IMR-90 (cell line): ENCODE measurements at regions not wholly inside any gene's neighbourhood (a gene's known extent, or its start where the extent isn't known, plus 50 kb on each side); places are given as distances from the start of the nearest gene placed in this dataset.
"Not testable (repeated sequence)": the region's sequence is repeated elsewhere in the genome, so short reads cannot be mapped to it uniquely, and the experiment has no call there.

ENCODE experiments used
- ATAC-seq: fragments of 200-7000 bp; cut with Tn5 transposase; 2 replicates; pipeline ENCODE4 v1.9.1; 2020; ENCODE audit warnings: low read depth, mild to moderate bottlenecking, moderate library complexity
- BruUV-seq: library from RNA; stranded (reverse); fragments of 400-500 nt; replicated peaks from 2 replicates; lab custom pipeline; 2021; lab: Mats Ljungman, UMichigan
- CTCF ChIA-PET: fragments of 300-600 bp; formaldehyde crosslinking; extraction: SDS; loops from one replicate; lab custom pipeline; 2021; ENCODE audit warnings: antibody characterized with exemption; lab: Yijun Ruan, JAX
- POLR2A ChIA-PET: fragments of 300-600 bp; sonication (Branson Sonifier 250); formaldehyde crosslinking; loops from one replicate; lab custom pipeline; 2022; ENCODE audit warnings: antibody characterized with exemption; ENCODE audit not compliant: unreplicated experiment; lab: Charles Lee
- DNase-seq: peaks from one replicate; pipeline ENCODE4 v3.0.0; 2013
- H2AFZ ChIP-seq: replicated peaks from 2 replicates; pipeline ENCODE3; 2013; ENCODE audit warnings: low read length, mild to moderate bottlenecking; ENCODE audit not compliant: poor library complexity
- H2AK5ac ChIP-seq: 2 replicates; pipeline ENCODE4 v1.6.1; 2013; ENCODE audit warnings: low read depth, low read length, inconsistent platforms
- H2AK9ac ChIP-seq: replicated peaks from 2 replicates; pipeline ENCODE3; 2013; ENCODE audit warnings: mild to moderate bottlenecking, low read depth, low read length, moderate library complexity; ENCODE audit not compliant: poor library complexity
- H2BK120ac ChIP-seq: 2 replicates; pipeline ENCODE4 v1.6.1; 2013; ENCODE audit warnings: low read depth, low read length, inconsistent platforms
- H2BK15ac ChIP-seq: 3 replicates; pipeline ENCODE4 v1.6.1; 2013; ENCODE audit warnings: low read depth, low read length, inconsistent platforms
- H2BK20ac ChIP-seq: 2 replicates; pipeline ENCODE4 v1.6.1; 2013; ENCODE audit warnings: low read depth, mild to moderate bottlenecking, inconsistent platforms, low read length, moderate library complexity
- H2BK5ac ChIP-seq: 2 replicates; pipeline ENCODE4 v1.6.1; 2013; ENCODE audit warnings: mild to moderate bottlenecking, low read depth, low read length, inconsistent platforms; ENCODE audit not compliant: poor library complexity, severe bottlenecking
- H3K14ac ChIP-seq: replicated peaks from 2 replicates; pipeline ENCODE4 v1.6.1; 2013; ENCODE audit warnings: low read depth, low read length, inconsistent platforms
- H3K18ac ChIP-seq: 2 replicates; pipeline ENCODE4 v1.6.1; 2013; ENCODE audit warnings: low read depth, low read length, control low read depth
- H3K23ac ChIP-seq: 2 replicates; pipeline ENCODE4 v1.6.1; 2013; ENCODE audit warnings: low read depth, low read length, inconsistent platforms
- H3K27ac ChIP-seq: 2 replicates; pipeline ENCODE4 v1.5.1; 2013; ENCODE audit warnings: mild to moderate bottlenecking, control low read depth, low read length; ENCODE audit not compliant: insufficient read depth
- H3K27me3 ChIP-seq: 2 replicates; pipeline ENCODE4 v1.6.1; 2013; ENCODE audit warnings: low read length; ENCODE audit not compliant: control insufficient read depth, insufficient read depth
- H3K36me3 ChIP-seq: 2 replicates; pipeline ENCODE4 v1.6.1; 2013; ENCODE audit warnings: low read length, mixed read lengths; ENCODE audit not compliant: control insufficient read depth, insufficient read depth
- H3K4ac ChIP-seq: 2 replicates; pipeline ENCODE4 v1.6.1; 2013; ENCODE audit warnings: low read depth, low read length, inconsistent platforms
- H3K4me1 ChIP-seq: 2 replicates; pipeline ENCODE4 v1.6.1; 2013; ENCODE audit warnings: low read length, mixed read lengths; ENCODE audit not compliant: control insufficient read depth, insufficient read depth
- H3K4me2 ChIP-seq: 2 replicates; pipeline ENCODE4 v1.6.1; 2013; ENCODE audit warnings: low read depth, mild to moderate bottlenecking, control low read depth, low read length, moderate library complexity
- H3K4me3 ChIP-seq: 2 replicates; pipeline ENCODE4 v1.5.1; 2013; ENCODE audit warnings: low read depth, mild to moderate bottlenecking, control low read depth, low read length, moderate library complexity; ENCODE audit not compliant: insufficient read depth
- H3K56ac ChIP-seq: 2 replicates; pipeline ENCODE4 v1.6.1; 2013; ENCODE audit warnings: low read length, inconsistent platforms; ENCODE audit not compliant: insufficient read depth; ENCODE audit errors: extremely low read depth
- H3K79me1 ChIP-seq, 2 experiments: 2 replicates each; pipeline ENCODE4 v1.6.1; 2013; ENCODE audit warnings: low read length in 2 of 2, inconsistent platforms in 1 of 2, low read depth in 1 of 2
- H3K9ac ChIP-seq: 2 replicates; pipeline ENCODE4 v1.6.1; 2013; ENCODE audit warnings: low read depth, low read length, control low read depth
- H3K9me1 ChIP-seq: 2 replicates; pipeline ENCODE4 v1.6.1; 2013; ENCODE audit warnings: low read length, inconsistent platforms; ENCODE audit not compliant: insufficient read depth
- H3K9me3 ChIP-seq: 2 replicates; pipeline ENCODE4 v1.6.1; 2013; ENCODE audit warnings: low read length; ENCODE audit not compliant: control insufficient read depth, insufficient read depth
- H4K20me1 ChIP-seq: 2 replicates; pipeline ENCODE4 v1.6.1; 2013; ENCODE audit warnings: low read length, inconsistent platforms; ENCODE audit not compliant: insufficient read depth
- H4K5ac ChIP-seq: 2 replicates; pipeline ENCODE4 v1.6.1; 2013; ENCODE audit warnings: mild to moderate bottlenecking, low read depth, low read length, control low read depth
- H4K8ac ChIP-seq, 2 experiments: 2 replicates each; pipeline ENCODE4 v1.6.1; 2013; ENCODE audit warnings: low read depth in 2 of 2, low read length in 2 of 2, control low read depth in 1 of 2, inconsistent platforms in 1 of 2
- H4K91ac ChIP-seq: 2 replicates; pipeline ENCODE4 v1.6.1; 2013; ENCODE audit warnings: low read depth, low read length, inconsistent platforms; ENCODE audit not compliant: insufficient read depth
- BHLHE40 ChIP-seq: fragments of 150-350 bp; IDR thresholded peaks from 2 replicates; pipeline ENCODE4 v1.6.1; 2016; ENCODE audit warnings: mild to moderate bottlenecking, low read depth, low read length
- MXI1 ChIP-seq: IDR thresholded peaks from 2 replicates; pipeline ENCODE4 v1.6.1; 2012; ENCODE audit warnings: low read depth, mild to moderate bottlenecking, low read length, moderate library complexity, borderline replicate concordance
- NFE2L2 ChIP-seq: fragments of 150-350 bp; IDR thresholded peaks from 2 replicates; pipeline ENCODE4 v1.6.1; 2016; ENCODE audit warnings: low read depth, mild to moderate bottlenecking, low read length
- POLR2A ChIP-seq: IDR thresholded peaks from 2 replicates; pipeline ENCODE4 v1.6.1; 2012; ENCODE audit warnings: mild to moderate bottlenecking, low read depth, low read length
- RFX5 ChIP-seq: IDR thresholded peaks from 2 replicates; pipeline ENCODE4 v1.8.0; 2012; ENCODE audit warnings: low read depth, mild to moderate bottlenecking, low read length, moderate library complexity
- WGBS, 2 experiments: methylation state at CpG; one replicate each; pipeline versions ENCODE4 v1.1.5 to v1.1.7; 2013; ENCODE audit warnings: missing lambda C conversion rate in 2 of 2; ENCODE audit not compliant: insufficient read length in 1 of 2; ENCODE audit errors: extremely low coverage in 2 of 2; 5-methylcytosine and 5-hydroxymethylcytosine counted together
- dilution Hi-C: fragments of 300-500 bp; cut with HindIII; formaldehyde crosslinking; loops from one replicate; pipeline ENCODE4 v1.14.3; 2018; ENCODE audit warnings: low sequenced_read_pairs; ENCODE audit not compliant: unreplicated experiment
- in situ Hi-C: fragments of 300-500 bp; cut with MboI; formaldehyde crosslinking; loops from 3 replicates; pipeline ENCODE4 v1.14.3; 2019; ENCODE audit warnings: low sequenced_read_pairs, inconsistent platforms, mixed read lengths
- intact Hi-C: fragments of 100-400 bp; cut with micrococcal nuclease; formaldehyde crosslinking; loops from 2 replicates; pipeline ENCODE4 v1.10.0; 2022

GRCh38 chr5:133859073-133859472 is 109.4 kb downstream of the C5orf15 start:
- H3K27ac ChIP-seq: no peak overlapping the region
- no peak overlapping the region for H3K23ac ChIP-seq
- H3K36me3 ChIP-seq: no peaks in the 10 kb centered on the region
- H4K20me1 ChIP-seq: no peaks in the 10 kb centered on the region
- no peaks in the 10 kb centered on the region for H3K9me3 ChIP-seq
- H3K4ac ChIP-seq: no peak overlapping the region
- H2AK5ac ChIP-seq: no peak overlapping the region
- WGBS, 2 experiments: 52% methylated on average over 3 of the region's 4 CpGs; no CpG with 5 or more reads in 1 of the 2 experiments
- H2BK15ac ChIP-seq: no peak overlapping the region
- no peak overlapping the region for H4K8ac ChIP-seq
- no peak overlapping the region for H3K56ac ChIP-seq
- intact Hi-C loops: no loop called here
- no peak overlapping the region for H4K5ac ChIP-seq
- H2BK120ac ChIP-seq: no peak overlapping the region
- no peak overlapping the region for H3K4me2 ChIP-seq
- ATAC-seq (no peak), DNase-seq (no peak)
- CTCF ChIA-PET: no interaction called here
- dilution Hi-C loops: no loop called here
- TF ChIP-seq MXI1: no peak
- no peak for TF ChIP-seq POLR2A
- TF ChIP-seq RFX5: no peak
- no peak for TF ChIP-seq NFE2L2
- TF ChIP-seq BHLHE40: no peak
- no peak overlapping the region for H2BK5ac ChIP-seq
- no peak overlapping the region for H3K18ac ChIP-seq
- no peak overlapping the region for H2BK20ac ChIP-seq
- peaks cover 13% of the 10 kb centered on the region for H3K27me3 ChIP-seq
- BruUV-seq: no TSS peak
- H2AK9ac ChIP-seq: no peak overlapping the region
- H3K9ac ChIP-seq: no peak overlapping the region
- no peaks in the 10 kb centered on the region for H3K4me1 ChIP-seq
- no peak overlapping the region for H4K91ac ChIP-seq
- H3K9me1 ChIP-seq: no peaks in the 10 kb centered on the region; the same call in 1 of the 2 replicates
- H3K79me1 ChIP-seq: no peaks in the 10 kb centered on the region
- H3K14ac ChIP-seq: no peak overlapping the region
- POLR2A ChIA-PET: no interaction called here
- H3K4me3 ChIP-seq: no peak overlapping the region
- in situ Hi-C loops: no loop called here
- H2AFZ ChIP-seq: no peak overlapping the region

- H3K79me1 ChIP-seq, H3K9me1 ChIP-seq, H3K4me2 ChIP-seq, H2BK120ac ChIP-seq, H3K23ac ChIP-seq, H3K36me3 ChIP-seq, DNase-seq, CTCF ChIA-PET, H3K9me3 ChIP-seq, POLR2A ChIA-PET, H3K56ac ChIP-seq, intact Hi-C loops, H4K20me1 ChIP-seq, H2BK20ac ChIP-seq, H3K27ac ChIP-seq, H3K14ac ChIP-seq, H4K8ac ChIP-seq, H2AK9ac ChIP-seq, H4K91ac ChIP-seq, H4K5ac ChIP-seq, H2AK5ac ChIP-seq, H2BK15ac ChIP-seq, H3K9ac ChIP-seq, H3K4me1 ChIP-seq, BruUV-seq, H3K18ac ChIP-seq, dilution Hi-C loops, H2BK5ac ChIP-seq, in situ Hi-C loops, H3K27me3 ChIP-seq, H3K4ac ChIP-seq, H2AFZ ChIP-seq, H3K4me3 ChIP-seq, ATAC-seq: not testable (repeated sequence)
- WGBS, 2 experiments: 90% methylated on average over 13 of the region's 44 CpGs; no CpG with 5 or more reads in 1 of the 2 experiments
Measured at GRCh38 chr5:133857595-133858313, 110.7 kb downstream of the C5orf15 start.
